ENCODE measurements at regions not wholly inside any gene's neighbourhood (a gene's known extent, or its start where the extent isn't known, plus 50 kb on each side); places are given as distances from the start of the nearest gene placed in this dataset.

DNA sequence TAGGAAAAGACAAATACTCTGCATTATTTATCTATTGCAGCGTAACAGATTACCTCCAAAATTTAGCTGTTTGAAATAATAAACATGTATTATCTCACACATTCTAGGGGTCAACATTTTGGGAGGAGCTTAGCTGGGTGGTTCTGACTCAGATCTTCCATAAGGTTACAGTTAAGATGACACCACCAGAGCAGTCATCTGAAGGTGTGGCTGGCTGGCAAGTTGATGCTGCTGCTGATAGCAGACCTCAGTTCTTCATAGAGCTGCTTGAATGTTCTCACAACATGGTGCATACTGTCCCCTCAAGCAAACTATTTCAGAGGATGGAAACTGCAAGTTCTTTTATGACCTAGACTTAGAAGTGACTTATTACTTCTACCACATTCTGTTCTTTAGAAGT is 146.3 kb upstream of the FSTL4 start:
- no peak for DNase-seq (ENCODE audit: low read depth)
- no peak overlapping the region for H3K4me3 ChIP-seq (ENCODE audit: low read depth, low read length)
- TF ChIP-seq, protein P1, sequence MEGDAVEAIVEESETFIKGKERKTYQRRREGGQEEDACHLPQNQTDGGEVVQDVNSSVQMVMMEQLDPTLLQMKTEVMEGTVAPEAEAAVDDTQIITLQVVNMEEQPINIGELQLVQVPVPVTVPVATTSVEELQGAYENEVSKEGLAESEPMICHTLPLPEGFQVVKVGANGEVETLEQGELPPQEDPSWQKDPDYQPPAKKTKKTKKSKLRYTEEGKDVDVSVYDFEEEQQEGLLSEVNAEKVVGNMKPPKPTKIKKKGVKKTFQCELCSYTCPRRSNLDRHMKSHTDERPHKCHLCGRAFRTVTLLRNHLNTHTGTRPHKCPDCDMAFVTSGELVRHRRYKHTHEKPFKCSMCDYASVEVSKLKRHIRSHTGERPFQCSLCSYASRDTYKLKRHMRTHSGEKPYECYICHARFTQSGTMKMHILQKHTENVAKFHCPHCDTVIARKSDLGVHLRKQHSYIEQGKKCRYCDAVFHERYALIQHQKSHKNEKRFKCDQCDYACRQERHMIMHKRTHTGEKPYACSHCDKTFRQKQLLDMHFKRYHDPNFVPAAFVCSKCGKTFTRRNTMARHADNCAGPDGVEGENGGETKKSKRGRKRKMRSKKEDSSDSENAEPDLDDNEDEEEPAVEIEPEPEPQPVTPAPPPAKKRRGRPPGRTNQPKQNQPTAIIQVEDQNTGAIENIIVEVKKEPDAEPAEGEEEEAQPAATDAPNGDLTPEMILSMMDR (IDR thresholded peaks at IDR 0.05; ENCODE audit: insufficient read depth, low read depth, low read length): no peak

DNA sequence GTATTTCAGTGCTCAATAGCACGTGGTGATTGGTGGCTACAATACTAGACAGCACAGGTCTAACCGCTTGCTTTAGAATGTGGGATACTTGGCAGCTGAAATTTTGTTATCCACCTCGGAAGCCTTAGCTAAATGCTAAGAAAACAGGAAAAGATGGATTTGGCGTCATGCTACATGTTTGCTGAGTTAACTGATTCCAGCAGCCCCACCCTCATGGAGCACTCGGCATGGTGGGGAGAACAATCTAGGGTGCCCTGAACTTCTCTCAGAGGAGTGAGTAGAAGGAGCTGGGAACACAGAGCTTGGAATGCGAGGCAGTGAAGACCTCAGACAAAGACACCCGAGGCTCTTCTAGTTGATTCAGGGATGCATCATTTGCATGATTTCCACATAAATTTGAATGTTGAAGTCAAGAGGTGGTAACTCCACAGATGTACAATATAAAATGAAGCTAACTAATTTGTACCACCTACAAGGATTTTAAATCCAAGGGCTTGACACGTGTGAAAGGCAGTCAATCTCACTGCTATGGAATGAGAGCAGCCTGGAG is 145.1 kb upstream of the FSTL4 start:
- TF ChIP-seq, protein P1 (IDR thresholded peaks at IDR 0.05; ENCODE audit: insufficient read depth, low read depth, low read length): no peak

DNA sequence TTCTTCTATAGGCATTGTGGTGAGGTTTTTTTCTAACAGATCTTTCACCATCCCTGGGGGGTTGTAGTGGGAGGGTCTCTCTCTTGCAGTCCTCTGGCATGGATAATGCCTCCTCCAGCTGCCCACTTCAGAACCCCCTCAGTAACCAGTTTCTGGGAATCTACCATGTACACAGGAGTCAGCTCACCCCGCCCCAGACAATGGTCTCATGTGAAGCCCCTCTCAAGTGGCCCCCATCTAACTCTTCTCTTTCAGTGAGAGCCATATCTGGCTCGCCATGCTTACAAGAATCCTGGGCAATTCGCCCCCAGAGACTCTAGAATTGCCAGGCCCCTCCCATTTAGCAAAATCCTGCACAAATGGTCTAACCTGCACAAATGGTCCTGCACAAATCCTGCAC is 144.4 kb upstream of the FSTL4 start:
- DNase-seq (ENCODE audit: low read depth): no peak
- H3K4me3 ChIP-seq (ENCODE audit: low read depth, low read length): no peak overlapping the region
- TF ChIP-seq, protein P1 (IDR thresholded peaks at IDR 0.05; ENCODE audit: insufficient read depth, low read depth, low read length): no peak

More for the DNA sequence above, 145.1 kb upstream of the FSTL4 start:
- H3K4me3 ChIP-seq (ENCODE audit: low read depth, low read length): no peak overlapping the region
- DNase-seq (ENCODE audit: low read depth): no peak

DNA sequence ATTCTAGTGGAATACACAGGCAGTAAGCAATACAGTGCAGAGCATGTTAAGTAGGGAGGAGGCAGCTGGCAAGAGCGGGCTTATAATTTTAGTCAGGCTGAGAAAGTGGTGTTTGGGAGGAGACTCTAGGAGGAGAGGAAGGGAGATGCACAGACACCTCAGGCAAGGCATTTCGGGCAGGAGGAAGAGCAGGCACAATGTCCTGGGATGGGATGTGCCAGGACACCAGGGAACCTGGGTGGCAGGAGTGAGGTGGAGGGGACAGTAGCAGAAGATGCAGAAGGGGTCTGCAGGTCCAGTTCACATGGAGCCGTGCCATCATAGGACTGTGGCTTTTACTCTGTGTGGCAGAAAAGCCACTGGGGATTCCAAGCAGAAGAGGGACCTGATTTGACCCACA is 143.7 kb upstream of the FSTL4 start:
- TF ChIP-seq, protein P1 (IDR thresholded peaks at IDR 0.05; ENCODE audit: insufficient read depth, low read depth, low read length): no peak
- H3K4me3 ChIP-seq (ENCODE audit: low read depth, low read length): no peak overlapping the region
- DNase-seq (ENCODE audit: low read depth): no peak

DNA sequence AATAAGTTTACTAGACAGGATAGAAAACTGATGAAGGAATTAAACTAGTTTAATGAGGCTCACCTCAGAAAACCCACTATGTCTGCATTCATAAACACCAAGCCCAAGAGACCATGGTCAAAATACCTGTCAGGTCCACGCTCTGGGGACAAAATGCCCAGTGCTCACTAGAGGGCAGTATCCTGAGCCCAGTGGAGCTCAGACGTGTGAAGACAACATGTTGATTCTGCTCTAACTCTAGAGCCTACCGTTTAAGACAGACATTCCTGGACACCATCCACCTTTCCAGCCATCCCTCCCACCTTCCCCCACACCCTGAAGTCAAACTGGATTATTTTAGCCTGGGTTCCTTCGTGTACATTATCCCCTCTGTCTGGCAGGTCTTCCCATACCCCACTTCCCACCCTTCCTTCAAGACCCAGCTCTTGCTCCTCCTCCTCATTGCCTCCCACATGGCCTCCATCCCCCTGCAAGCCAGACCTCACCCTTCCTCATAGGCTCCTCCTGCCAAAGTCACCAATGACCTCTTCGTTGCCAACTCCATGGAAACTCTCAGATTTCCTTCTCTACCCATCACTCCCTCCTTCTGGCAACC is 142.3 kb upstream of the FSTL4 start:
- peak; percentile 12 for DNase-seq (ENCODE audit: low read depth)
- H3K4me3 ChIP-seq (ENCODE audit: low read depth, low read length): no peak overlapping the region
- TF ChIP-seq, protein P1 (IDR thresholded peaks at IDR 0.05; ENCODE audit: insufficient read depth, low read depth, low read length): peak; percentile 61

DNA sequence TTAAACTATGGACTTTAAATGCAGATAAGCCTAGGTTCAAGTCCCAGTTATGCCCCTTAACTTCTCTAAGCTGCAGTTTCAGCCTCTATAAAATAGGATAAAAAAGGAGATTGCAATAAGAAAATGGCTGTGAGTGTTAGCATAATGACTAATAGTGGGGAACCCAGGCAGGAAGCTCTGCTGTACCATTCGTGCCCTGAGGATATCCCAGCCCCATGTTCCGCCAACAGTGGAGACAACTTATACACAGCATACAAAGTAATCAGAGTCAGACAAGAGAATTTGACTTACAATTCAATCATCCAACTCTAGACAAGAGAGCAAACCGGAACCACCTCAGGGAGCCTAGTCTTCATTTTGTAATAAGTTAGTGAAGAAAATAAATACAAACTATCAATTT is 141.5 kb upstream of the FSTL4 start:
- TF ChIP-seq, protein P1 (IDR thresholded peaks at IDR 0.05; ENCODE audit: insufficient read depth, low read depth, low read length): no peak
- DNase-seq (ENCODE audit: low read depth): no peak
- no peak overlapping the region for H3K4me3 ChIP-seq (ENCODE audit: low read depth, low read length)

DNA sequence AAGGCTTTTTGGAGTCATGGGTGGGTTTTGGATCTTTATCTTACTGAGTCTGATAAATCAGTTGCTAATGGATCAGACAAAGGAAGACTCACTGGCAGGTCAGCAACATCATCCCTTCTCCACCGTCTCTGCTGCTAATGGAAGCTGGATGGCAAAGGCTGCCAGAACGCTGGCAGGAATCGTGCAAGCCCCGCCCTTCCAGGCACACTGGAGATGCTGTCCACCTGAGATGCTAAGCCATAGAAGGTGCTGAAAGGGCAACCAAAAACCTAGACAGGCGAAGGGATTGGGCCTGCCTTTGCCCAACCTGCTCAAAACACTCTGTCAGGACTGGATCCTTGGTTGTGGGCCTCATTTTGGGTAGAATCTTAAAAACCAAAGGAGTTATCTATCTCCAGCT is 139.5 kb upstream of the FSTL4 start:
- H3K4me3 ChIP-seq (ENCODE audit: low read depth, low read length): no peak overlapping the region
- DNase-seq (ENCODE audit: low read depth): no peak
- TF ChIP-seq, protein P1 (IDR thresholded peaks at IDR 0.05; ENCODE audit: insufficient read depth, low read depth, low read length): no peak

Measured in fibroblast of villous mesenchyme (primary cell).